HL-60 (cell line): ENCODE measurements at regions not wholly inside any gene's neighbourhood (a gene's known extent, or its start where the extent isn't known, plus 50 kb on each side); places are given as distances from the start of the nearest gene placed in this dataset.

Experiments used
- GABPA ChIP-seq: IDR thresholded peaks from 2 replicates; pipeline ENCODE4 v1.6.1; 2012; ENCODE audit warnings: low read depth
- TF ChIP-seq, protein P1 (sequence below): IDR thresholded peaks from one replicate; pipeline ENCODE4 v1.5.1; 2011; ENCODE audit warnings: low read length, control low read depth, inconsistent platforms; ENCODE audit not compliant: insufficient read depth
- TF ChIP-seq, protein P2 (sequence below): IDR thresholded peaks from 2 replicates; pipeline ENCODE4 v1.6.1; 2012; ENCODE audit warnings: low read depth; ENCODE audit not compliant: insufficient replicate concordance

DNA sequence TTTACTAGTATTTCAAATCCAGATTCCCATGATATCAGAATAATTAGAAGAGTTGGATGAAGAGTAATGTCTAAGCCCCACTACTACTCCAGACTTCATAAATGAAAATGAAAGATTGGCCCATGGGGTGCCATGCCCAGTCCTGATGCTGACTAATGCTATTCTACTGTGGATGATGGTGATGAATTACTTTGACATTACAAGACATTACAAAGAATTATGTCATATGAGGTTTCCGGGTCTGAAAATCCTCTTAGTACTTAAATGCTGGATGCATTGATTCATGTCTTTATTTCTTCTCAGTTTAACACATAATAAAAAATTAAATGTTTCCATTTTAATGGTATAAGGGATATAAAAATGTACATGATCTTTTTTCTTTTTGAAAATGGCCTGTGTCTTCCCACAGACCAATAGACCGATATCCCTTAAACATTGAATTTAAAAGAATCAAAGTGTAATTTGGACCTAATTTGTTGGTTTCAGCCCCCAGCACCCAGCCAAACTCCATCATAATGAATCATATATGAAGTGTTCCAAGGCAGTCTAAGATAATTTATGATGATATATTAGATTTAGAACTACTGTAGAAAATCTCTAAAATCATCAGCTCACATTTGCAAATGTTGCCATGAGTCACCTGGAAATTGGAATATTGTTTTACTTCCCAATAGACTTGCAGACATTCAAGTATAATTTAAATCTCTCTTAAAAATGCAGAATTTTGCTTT is 223.6 kb upstream of the SGCD start:
- TF ChIP-seq, protein P1, sequence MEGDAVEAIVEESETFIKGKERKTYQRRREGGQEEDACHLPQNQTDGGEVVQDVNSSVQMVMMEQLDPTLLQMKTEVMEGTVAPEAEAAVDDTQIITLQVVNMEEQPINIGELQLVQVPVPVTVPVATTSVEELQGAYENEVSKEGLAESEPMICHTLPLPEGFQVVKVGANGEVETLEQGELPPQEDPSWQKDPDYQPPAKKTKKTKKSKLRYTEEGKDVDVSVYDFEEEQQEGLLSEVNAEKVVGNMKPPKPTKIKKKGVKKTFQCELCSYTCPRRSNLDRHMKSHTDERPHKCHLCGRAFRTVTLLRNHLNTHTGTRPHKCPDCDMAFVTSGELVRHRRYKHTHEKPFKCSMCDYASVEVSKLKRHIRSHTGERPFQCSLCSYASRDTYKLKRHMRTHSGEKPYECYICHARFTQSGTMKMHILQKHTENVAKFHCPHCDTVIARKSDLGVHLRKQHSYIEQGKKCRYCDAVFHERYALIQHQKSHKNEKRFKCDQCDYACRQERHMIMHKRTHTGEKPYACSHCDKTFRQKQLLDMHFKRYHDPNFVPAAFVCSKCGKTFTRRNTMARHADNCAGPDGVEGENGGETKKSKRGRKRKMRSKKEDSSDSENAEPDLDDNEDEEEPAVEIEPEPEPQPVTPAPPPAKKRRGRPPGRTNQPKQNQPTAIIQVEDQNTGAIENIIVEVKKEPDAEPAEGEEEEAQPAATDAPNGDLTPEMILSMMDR, result no peak
- TF ChIP-seq, protein P2, sequence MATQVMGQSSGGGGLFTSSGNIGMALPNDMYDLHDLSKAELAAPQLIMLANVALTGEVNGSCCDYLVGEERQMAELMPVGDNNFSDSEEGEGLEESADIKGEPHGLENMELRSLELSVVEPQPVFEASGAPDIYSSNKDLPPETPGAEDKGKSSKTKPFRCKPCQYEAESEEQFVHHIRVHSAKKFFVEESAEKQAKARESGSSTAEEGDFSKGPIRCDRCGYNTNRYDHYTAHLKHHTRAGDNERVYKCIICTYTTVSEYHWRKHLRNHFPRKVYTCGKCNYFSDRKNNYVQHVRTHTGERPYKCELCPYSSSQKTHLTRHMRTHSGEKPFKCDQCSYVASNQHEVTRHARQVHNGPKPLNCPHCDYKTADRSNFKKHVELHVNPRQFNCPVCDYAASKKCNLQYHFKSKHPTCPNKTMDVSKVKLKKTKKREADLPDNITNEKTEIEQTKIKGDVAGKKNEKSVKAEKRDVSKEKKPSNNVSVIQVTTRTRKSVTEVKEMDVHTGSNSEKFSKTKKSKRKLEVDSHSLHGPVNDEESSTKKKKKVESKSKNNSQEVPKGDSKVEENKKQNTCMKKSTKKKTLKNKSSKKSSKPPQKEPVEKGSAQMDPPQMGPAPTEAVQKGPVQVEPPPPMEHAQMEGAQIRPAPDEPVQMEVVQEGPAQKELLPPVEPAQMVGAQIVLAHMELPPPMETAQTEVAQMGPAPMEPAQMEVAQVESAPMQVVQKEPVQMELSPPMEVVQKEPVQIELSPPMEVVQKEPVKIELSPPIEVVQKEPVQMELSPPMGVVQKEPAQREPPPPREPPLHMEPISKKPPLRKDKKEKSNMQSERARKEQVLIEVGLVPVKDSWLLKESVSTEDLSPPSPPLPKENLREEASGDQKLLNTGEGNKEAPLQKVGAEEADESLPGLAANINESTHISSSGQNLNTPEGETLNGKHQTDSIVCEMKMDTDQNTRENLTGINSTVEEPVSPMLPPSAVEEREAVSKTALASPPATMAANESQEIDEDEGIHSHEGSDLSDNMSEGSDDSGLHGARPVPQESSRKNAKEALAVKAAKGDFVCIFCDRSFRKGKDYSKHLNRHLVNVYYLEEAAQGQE, result no peak
- TF ChIP-seq GABPA, result no peak
